HepG2 (cell line): ENCODE measurements at regions not wholly inside any gene's neighbourhood (a gene's known extent, or its start where the extent isn't known, plus 50 kb on each side); places are given as distances from the start of the nearest gene placed in this dataset.

ENCODE experiments used
- ATAC-seq: fragments of 200-7000 bp; cut with Tn5 transposase; 3 replicates; pipeline ENCODE4 v1.9.1; 2020; ENCODE audit warnings: mild to moderate bottlenecking, moderate library complexity
- BruUV-seq: library from RNA; stranded (reverse); fragments of 400-500 nt; replicated peaks from 2 replicates; lab custom pipeline; 2021; lab: Mats Ljungman, UMichigan
- CTCF ChIA-PET: fragments of 300-600 bp; formaldehyde crosslinking; extraction: SDS; loops from one replicate; lab custom pipeline; 2021; ENCODE audit warnings: low total read pairs, inconsistent platforms, low intra/inter-chr PET ratio; lab: Yijun Ruan, JAX
- POLR2A ChIA-PET: fragments of 350-600 bp; sonication (Branson Sonifier 250); formaldehyde crosslinking; loops from one replicate; lab custom pipeline; 2020; ENCODE audit warnings: antibody characterized with exemption, inconsistent platforms; lab: Yijun Ruan, JAX
- DNase-seq: peaks from one replicate; pipeline ENCODE4 v3.0.0-alpha.2; 2015; ENCODE audit warnings: low spot score
- FAIRE-seq: peaks from 3 replicates; lab custom pipeline; 2011; peaks lifted over from hg19 to GRCh38; lab: Jason Lieb, UNC
- H2AFZ ChIP-seq: one replicate; pipeline ENCODE4 v1.6.1; 2011; ENCODE audit warnings: low read length, inconsistent platforms
- H3K27ac ChIP-seq: fragments of 300-600 bp; 3 replicates; pipeline ENCODE4 v1.8.0; 2011; ENCODE audit warnings: mixed run types, mild to moderate bottlenecking, mixed read lengths, low read length, inconsistent platforms; ENCODE audit not compliant: insufficient read depth; ENCODE audit errors: extremely low read length
- H3K27me3 ChIP-seq, 2 experiments: fragments of 200-600 bp in 1 of 2; 2 replicates in 1 of 2; 3 replicates in 1 of 2; pipeline versions ENCODE4 v1.6.0 to v1.8.0; 2011; ENCODE audit warnings: low read length in 2 of 2, mild to moderate bottlenecking in 2 of 2, moderate library complexity in 2 of 2, inconsistent platforms in 1 of 2; ENCODE audit not compliant: insufficient read depth in 2 of 2, control insufficient read depth in 1 of 2
- H3K36me3 ChIP-seq, 2 experiments: fragments of 200-600 bp in 1 of 2; replicated peaks in 1 of 2; 2 replicates in 1 of 2; 3 replicates in 1 of 2; pipeline versions ENCODE4 v1.5.1 to v1.8.0; 2011; ENCODE audit warnings: low read length in 2 of 2, inconsistent platforms in 1 of 2; ENCODE audit not compliant: insufficient read depth in 2 of 2, control insufficient read depth in 1 of 2
- H3K4me1 ChIP-seq: 2 replicates; pipeline ENCODE4 v1.5.1; 2012; ENCODE audit warnings: low read length, inconsistent platforms; ENCODE audit not compliant: insufficient read depth
- H3K4me2 ChIP-seq: 2 replicates; pipeline ENCODE4 v1.6.0; 2011; ENCODE audit warnings: low read depth, low read length, inconsistent platforms
- H3K4me3 ChIP-seq, 3 experiments: fragments of 200-600 bp in 1 of 3; sonication (generic), shearing (Covaris generic) in 1 of 3; replicated peaks in 1 of 3; 2 replicates each; pipeline ENCODE4 v1.5.1; 2011 to 2016; ENCODE audit warnings: low read length in 3 of 3, inconsistent platforms in 2 of 3, low read depth in 2 of 3, mild to moderate bottlenecking in 2 of 3, control low read depth in 1 of 3, mixed read lengths in 1 of 3; ENCODE audit not compliant: insufficient read depth in 1 of 3
- H3K79me2 ChIP-seq: one replicate; pipeline ENCODE4 v1.6.1; 2011; ENCODE audit warnings: low read length, inconsistent platforms; ENCODE audit not compliant: insufficient read depth
- H3K9ac ChIP-seq: 2 replicates; pipeline ENCODE4 v1.6.0; 2011; ENCODE audit warnings: mild to moderate bottlenecking, low read depth, low read length, inconsistent platforms; ENCODE audit not compliant: insufficient read depth
- H3K9me3 ChIP-seq: 2 replicates; pipeline ENCODE4 v1.5.1; 2012; ENCODE audit warnings: mild to moderate bottlenecking, low read length
- H4K20me1 ChIP-seq: 2 replicates; pipeline ENCODE4 v1.6.0; 2011; ENCODE audit warnings: inconsistent platforms, mild to moderate bottlenecking, low read length, moderate library complexity; ENCODE audit not compliant: insufficient read depth
- ATAD3A ChIP-seq: sonication (generic); formaldehyde crosslinking; IDR thresholded peaks from 2 replicates; pipeline ENCODE4 v1.4.0; 2020; ENCODE audit warnings: missing genetic modification reagents
- BCL6 ChIP-seq: IDR thresholded peaks from 2 replicates; pipeline ENCODE4 v1.6.1; 2016; ENCODE audit warnings: missing genetic modification reagents, missing compliant biosample characterization
- BORCS8-MEF2B ChIP-seq: sonication (generic); formaldehyde crosslinking; IDR thresholded peaks from 2 replicates; pipeline ENCODE4 v1.8.0; 2022; ENCODE audit warnings: mild to moderate bottlenecking, missing genetic modification reagents
- CAMTA2 ChIP-seq: sonication (generic); formaldehyde crosslinking; IDR thresholded peaks from 2 replicates; pipeline ENCODE4 v1.4.0; 2020; ENCODE audit warnings: mild to moderate bottlenecking, missing genetic modification reagents, borderline replicate concordance
- FIP1L1 ChIP-seq: fragments of 200-400 bp; formaldehyde crosslinking; IDR thresholded peaks from 2 replicates; pipeline ENCODE4 v1.6.1; 2018; ENCODE audit warnings: low read depth, mild to moderate bottlenecking, low read length, moderate library complexity, borderline replicate concordance; ENCODE audit not compliant: insufficient read depth
- ZIK1 ChIP-seq: sonication (generic); formaldehyde crosslinking; IDR thresholded peaks from 2 replicates; pipeline ENCODE4 v1.5.0; 2020; ENCODE audit warnings: mild to moderate bottlenecking, low read depth, missing genetic modification reagents, borderline replicate concordance
- ZNF180 ChIP-seq: sonication (generic); formaldehyde crosslinking; IDR thresholded peaks from 2 replicates; pipeline ENCODE4 v1.4.0; 2020; ENCODE audit warnings: low read depth, missing genetic modification reagents, borderline replicate concordance
- ZNF629 ChIP-seq: sonication (generic); formaldehyde crosslinking; conservative IDR thresholded peaks from 2 replicates; pipeline ENCODE4 v1.5.0; 2020; ENCODE audit warnings: missing genetic modification reagents
- ZNF841 ChIP-seq: sonication (generic); formaldehyde crosslinking; IDR thresholded peaks from 2 replicates; pipeline ENCODE4 v1.8.1; 2023; ENCODE audit warnings: missing genetic modification reagents, borderline replicate concordance
- WGBS: methylation state at CpG from one replicate; pipeline ENCODE4 v1.1.6; 2017; ENCODE audit warnings: low lambda C conversion rate; 5-methylcytosine and 5-hydroxymethylcytosine counted together
- in situ Hi-C: cut with HindIII; loops from 2 replicates; pipeline ENCODE4 v1.10.0; 2017; ENCODE audit warnings: low pct_unique_long_range_greater_than_20kb; ENCODE audit not compliant: extremely low pct_ligation_motif_present
- intact Hi-C: fragments of 100-400 bp; cut with micrococcal nuclease; formaldehyde crosslinking; loops from one replicate; pipeline ENCODE4 v1.10.0; 2022; ENCODE audit not compliant: unreplicated experiment
- TF ChIP-seq, protein P1 (sequence below): IDR thresholded peaks from 2 replicates; pipeline ENCODE4 v1.6.1; 2012; ENCODE audit warnings: low read depth, low read length, improper control_type of control experiment
- TF ChIP-seq, protein P2 (sequence below): sonication (generic); formaldehyde crosslinking; IDR thresholded peaks from 2 replicates; pipeline ENCODE4 v1.4.0; 2020; ENCODE audit warnings: low read depth, mild to moderate bottlenecking, missing genetic modification reagents
- TF ChIP-seq, protein P3 (sequence below): sonication (generic); formaldehyde crosslinking; IDR thresholded peaks from 2 replicates; pipeline ENCODE4 v1.5.1; 2020; ENCODE audit warnings: missing genetic modification reagents, mild to moderate bottlenecking, borderline replicate concordance

DNA sequence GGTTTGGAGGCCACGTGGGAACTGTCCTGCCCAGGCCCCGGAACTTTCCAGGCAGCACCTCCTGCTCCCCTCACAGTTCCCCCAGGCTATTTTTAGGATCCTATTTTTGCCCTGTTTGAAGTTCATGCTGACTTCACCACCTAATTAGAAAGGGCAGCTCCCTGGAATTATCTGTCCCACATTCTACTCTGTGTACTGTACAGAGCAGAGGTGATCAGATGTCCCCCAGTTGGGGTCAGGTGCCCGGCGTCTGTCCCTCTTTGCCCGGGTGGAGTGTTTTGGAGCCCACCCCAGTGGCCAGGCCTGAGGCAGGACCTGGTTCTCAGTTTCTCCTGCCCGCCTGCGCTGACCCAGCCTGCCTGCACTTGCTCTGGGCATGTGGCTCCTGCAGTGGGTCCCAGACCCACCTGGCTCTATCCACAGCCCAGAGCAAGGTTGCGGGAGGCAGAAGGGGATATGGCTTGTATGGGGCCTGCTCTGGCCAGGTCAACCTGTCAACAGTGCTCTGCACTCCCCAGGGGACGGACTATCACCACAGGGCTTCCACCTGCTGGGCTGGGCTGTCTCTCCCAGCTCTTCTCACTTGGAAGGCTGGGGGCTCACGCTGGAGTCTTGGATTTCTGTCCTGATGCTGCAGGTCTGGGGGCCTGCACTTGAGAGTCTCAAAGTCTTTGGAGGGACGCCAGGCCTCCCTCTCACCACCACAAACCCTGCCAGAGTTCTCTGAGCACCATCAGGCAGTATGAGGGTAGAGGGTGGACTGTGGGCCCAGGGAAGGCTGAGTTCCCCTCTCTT, 268.3 kb downstream of the GADD45G start:
- intact Hi-C loops, result no loop called here
- H3K9me3 ChIP-seq, result no peaks in the 10 kb centered on the region
- H3K36me3 ChIP-seq, result no peaks in the 10 kb centered on the region
- WGBS, result 44% methylated on average over 2 of the region's 11 CpGs
- no peak for FAIRE-seq
- TF ChIP-seq ZIK1 (CRISPR knock-in tag), result no peak
- no peak for TF ChIP-seq BORCS8-MEF2B
- TF ChIP-seq, protein P1, sequence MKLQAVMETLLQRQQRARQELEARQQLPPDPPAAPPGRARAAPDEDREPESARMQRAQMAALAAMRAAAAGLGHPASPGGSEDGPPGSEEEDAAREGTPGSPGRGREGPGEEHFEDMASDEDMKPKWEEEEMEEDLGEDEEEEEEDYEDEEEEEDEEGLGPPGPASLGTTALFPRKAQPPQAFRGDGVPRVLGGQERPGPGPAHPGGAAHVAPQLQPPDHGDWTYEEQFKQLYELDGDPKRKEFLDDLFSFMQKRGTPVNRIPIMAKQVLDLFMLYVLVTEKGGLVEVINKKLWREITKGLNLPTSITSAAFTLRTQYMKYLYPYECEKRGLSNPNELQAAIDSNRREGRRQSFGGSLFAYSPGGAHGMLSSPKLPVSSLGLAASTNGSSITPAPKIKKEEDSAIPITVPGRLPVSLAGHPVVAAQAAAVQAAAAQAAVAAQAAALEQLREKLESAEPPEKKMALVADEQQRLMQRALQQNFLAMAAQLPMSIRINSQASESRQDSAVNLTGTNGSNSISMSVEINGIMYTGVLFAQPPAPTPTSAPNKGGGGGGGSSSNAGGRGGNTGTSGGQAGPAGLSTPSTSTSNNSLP, result no peak
- no peak for TF ChIP-seq BCL6 (CRISPR knock-in tag)
- TF ChIP-seq CAMTA2 (CRISPR knock-in tag), result no peak
- TF ChIP-seq, all 625 proteins: peak for 0
- in situ Hi-C loops, result no loop called here
- H3K9ac ChIP-seq, result no peak overlapping the region
- H3K4me1 ChIP-seq, result no peaks in the 10 kb centered on the region
- H3K79me2 ChIP-seq, result no peaks in the 10 kb centered on the region
- ChIA-PET CTCF (no interaction called here), POLR2A (no interaction called here)
- no peak overlapping the region for H3K4me2 ChIP-seq
- H3K27me3 ChIP-seq, result 0 out of 5 replicates have a peak, but pooled peaks cover 0 to 2% of the 10 kb centered on the region in 2 experiments
- no peaks in the 10 kb centered on the region for H4K20me1 ChIP-seq
- no peak overlapping the region for H2AFZ ChIP-seq
- no TSS peak for BruUV-seq
- H3K4me3 ChIP-seq, result no peak overlapping the region
- no peak overlapping the region for H3K27ac ChIP-seq
- DNase-seq, result no peak
- ATAC-seq, result no peak

DNA sequence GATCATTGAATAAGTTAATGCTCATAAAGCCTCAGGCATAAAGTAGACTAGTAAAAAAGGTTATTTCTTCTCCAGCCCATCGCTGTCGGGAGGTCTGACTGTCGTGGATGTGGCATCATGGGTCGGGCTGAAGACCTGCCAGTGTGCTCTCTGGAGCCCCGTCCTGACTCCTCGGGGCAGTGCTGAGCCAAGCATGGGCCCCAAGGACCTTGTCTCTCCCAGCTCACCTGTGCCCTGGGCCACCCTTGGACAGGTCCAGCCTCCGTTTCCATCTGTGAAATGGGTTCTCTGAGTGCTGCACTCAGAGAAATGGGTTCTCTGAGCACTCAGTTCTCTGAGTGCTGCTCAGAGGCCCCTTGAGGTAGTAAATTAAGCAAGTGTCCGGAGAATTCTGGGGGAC, 269.0 kb downstream of the GADD45G start:
- Histone ChIP-seq H3K4me3 (no peak overlapping the region), H3K4me1 (no peaks in the 10 kb centered on the region), H3K79me2 (no peaks in the 10 kb centered on the region), H3K4me2 (no peak overlapping the region), H3K9me3 (no peaks in the 10 kb centered on the region), H3K27ac (no peak overlapping the region), H3K27me3 (0 out of 5 replicates have a peak, but pooled peaks cover 0 to 2% of the 10 kb centered on the region in 2 experiments), H3K36me3 (no peaks in the 10 kb centered on the region), H3K9ac (no peak overlapping the region), H2AFZ (no peak overlapping the region), H4K20me1 (no peaks in the 10 kb centered on the region)
- TF ChIP-seq FIP1L1 (no peak), ZNF841 (CRISPR knock-in tag) (no peak), ZNF629 (peak; percentile 33; the same call in 1 of the 2 replicates), ATAD3A (CRISPR knock-in tag) (no peak), ZNF180 (CRISPR knock-in tag) (no peak)
- TF ChIP-seq, protein P2, sequence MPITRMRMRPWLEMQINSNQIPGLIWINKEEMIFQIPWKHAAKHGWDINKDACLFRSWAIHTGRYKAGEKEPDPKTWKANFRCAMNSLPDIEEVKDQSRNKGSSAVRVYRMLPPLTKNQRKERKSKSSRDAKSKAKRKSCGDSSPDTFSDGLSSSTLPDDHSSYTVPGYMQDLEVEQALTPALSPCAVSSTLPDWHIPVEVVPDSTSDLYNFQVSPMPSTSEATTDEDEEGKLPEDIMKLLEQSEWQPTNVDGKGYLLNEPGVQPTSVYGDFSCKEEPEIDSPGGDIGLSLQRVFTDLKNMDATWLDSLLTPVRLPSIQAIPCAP (CRISPR knock-in tag), result no peak
- TF ChIP-seq, protein P3, sequence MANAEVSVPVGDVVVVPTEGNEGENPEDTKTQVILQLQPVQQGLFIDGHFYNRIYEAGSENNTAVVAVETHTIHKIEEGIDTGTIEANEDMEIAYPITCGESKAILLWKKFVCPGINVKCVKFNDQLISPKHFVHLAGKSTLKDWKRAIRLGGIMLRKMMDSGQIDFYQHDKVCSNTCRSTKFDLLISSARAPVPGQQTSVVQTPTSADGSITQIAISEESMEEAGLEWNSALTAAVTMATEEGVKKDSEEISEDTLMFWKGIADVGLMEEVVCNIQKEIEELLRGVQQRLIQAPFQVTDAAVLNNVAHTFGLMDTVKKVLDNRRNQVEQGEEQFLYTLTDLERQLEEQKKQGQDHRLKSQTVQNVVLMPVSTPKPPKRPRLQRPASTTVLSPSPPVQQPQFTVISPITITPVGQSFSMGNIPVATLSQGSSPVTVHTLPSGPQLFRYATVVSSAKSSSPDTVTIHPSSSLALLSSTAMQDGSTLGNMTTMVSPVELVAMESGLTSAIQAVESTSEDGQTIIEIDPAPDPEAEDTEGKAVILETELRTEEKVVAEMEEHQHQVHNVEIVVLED (CRISPR knock-in tag), result no peak
- CTCF ChIA-PET, result no interaction called here
- intact Hi-C loops, result no loop called here
- WGBS, result 47% methylated on average over 4 of the region's 8 CpGs
- DNase-seq (no peak), FAIRE-seq (no peak), ATAC-seq (no peak)
- in situ Hi-C loops, result no loop called here
- no TSS peak for BruUV-seq
- POLR2A ChIA-PET, result no interaction called here
